Esophagus squamous epithelium (tissue), 4 donors: ENCODE measurements at regions not wholly inside any gene's neighbourhood (a gene's known extent, or its start where the extent isn't known, plus 50 kb on each side); places are given as distances from the start of the nearest gene placed in this dataset.

Experiments used
- CTCF ChIP-seq, 6 experiments: fragments of 450-650 bp in 4 of 6; fragments of 200-600 bp in 2 of 6; sonication (generic) in 2 of 6; IDR thresholded peaks; one replicate each; pipeline ENCODE4 v1.5.1; 2016 to 2019; ENCODE audit warnings: antibody characterized with exemption in 6 of 6, mild to moderate bottlenecking in 4 of 6, moderate library complexity in 4 of 6
- POLR2A ChIP-seq, 4 donors: fragments of 450-650 bp; IDR thresholded peaks; one replicate each; pipeline ENCODE4 v1.6.1; 2017; ENCODE audit warnings: antibody characterized with exemption in 4 of 4, mild to moderate bottlenecking in 4 of 4, moderate library complexity in 3 of 4

GRCh38 chr16:26749072-26749471 is 317.7 kb upstream of the C16orf82 start:
- no peak for TF ChIP-seq CTCF (IDR thresholded peaks at IDR 0.05)
- no peak for TF ChIP-seq POLR2A (IDR thresholded peaks at IDR 0.05)
